WERI-Rb-1 (cell line): ENCODE measurements at regions not wholly inside any gene's neighbourhood (a gene's known extent, or its start where the extent isn't known, plus 50 kb on each side); places are given as distances from the start of the nearest gene placed in this dataset.

Source experiments
- DNase-seq: peaks from one replicate; pipeline ENCODE4 v3.0.0-alpha.2; 2020
- H3K27ac ChIP-seq: fragments of 250-450 bp; sonication (Bioruptor Pico); 2 replicates; pipeline ENCODE4 v1.5.1; 2020; ENCODE audit warnings: mild to moderate bottlenecking, moderate library complexity
- H3K27me3 ChIP-seq: fragments of 250-450 bp; sonication (Bioruptor Pico); 2 replicates; pipeline ENCODE4 v1.5.1; 2021; ENCODE audit warnings: mild to moderate bottlenecking, low read depth, moderate library complexity; ENCODE audit not compliant: insufficient read depth, severe bottlenecking
- H3K36me3 ChIP-seq: fragments of 250-450 bp; sonication (Bioruptor Pico); 2 replicates; pipeline ENCODE4 v1.5.1; 2020; ENCODE audit warnings: mild to moderate bottlenecking, moderate library complexity
- H3K4me3 ChIP-seq: 2 replicates; pipeline ENCODE4 v1.5.1; 2011; ENCODE audit warnings: low read depth, mild to moderate bottlenecking, control low read depth, low read length
- H3K9me3 ChIP-seq: fragments of 250-450 bp; sonication (Bioruptor Pico); 2 replicates; pipeline ENCODE4 v1.5.1; 2021; ENCODE audit warnings: mild to moderate bottlenecking, moderate library complexity; ENCODE audit not compliant: severe bottlenecking
- TF ChIP-seq, protein P1 (sequence below): IDR thresholded peaks from 2 replicates; pipeline ENCODE4 v1.5.1; 2011; ENCODE audit warnings: low read depth, mild to moderate bottlenecking, control low read depth, inconsistent platforms, low read length

DNA sequence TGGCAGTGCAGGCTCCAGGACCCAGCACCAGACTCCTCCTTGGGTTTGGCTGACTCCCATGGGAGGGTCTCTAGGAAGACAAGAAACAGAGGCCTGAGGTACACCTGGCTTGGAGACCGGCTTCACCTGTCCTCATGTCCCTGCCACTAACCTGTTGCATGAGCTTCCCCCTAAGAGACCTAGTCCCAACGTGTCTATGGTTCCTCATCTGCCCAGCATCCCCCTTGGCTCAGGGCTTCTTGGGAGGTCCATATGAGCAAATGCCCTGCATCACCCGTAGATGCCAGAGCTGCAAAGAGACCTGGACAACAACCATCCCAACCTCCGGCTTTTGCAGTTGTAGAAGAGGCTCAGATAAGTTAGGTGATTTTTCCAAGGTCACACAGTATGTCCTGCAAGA lies 123.5 kb downstream of the BUD13 start:
- H3K27me3 ChIP-seq, result no peaks in the 10 kb centered on the region
- TF ChIP-seq, protein P1, sequence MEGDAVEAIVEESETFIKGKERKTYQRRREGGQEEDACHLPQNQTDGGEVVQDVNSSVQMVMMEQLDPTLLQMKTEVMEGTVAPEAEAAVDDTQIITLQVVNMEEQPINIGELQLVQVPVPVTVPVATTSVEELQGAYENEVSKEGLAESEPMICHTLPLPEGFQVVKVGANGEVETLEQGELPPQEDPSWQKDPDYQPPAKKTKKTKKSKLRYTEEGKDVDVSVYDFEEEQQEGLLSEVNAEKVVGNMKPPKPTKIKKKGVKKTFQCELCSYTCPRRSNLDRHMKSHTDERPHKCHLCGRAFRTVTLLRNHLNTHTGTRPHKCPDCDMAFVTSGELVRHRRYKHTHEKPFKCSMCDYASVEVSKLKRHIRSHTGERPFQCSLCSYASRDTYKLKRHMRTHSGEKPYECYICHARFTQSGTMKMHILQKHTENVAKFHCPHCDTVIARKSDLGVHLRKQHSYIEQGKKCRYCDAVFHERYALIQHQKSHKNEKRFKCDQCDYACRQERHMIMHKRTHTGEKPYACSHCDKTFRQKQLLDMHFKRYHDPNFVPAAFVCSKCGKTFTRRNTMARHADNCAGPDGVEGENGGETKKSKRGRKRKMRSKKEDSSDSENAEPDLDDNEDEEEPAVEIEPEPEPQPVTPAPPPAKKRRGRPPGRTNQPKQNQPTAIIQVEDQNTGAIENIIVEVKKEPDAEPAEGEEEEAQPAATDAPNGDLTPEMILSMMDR, result no peak
- no peak for DNase-seq
- no peaks in the 10 kb centered on the region for H3K9me3 ChIP-seq
- no peak overlapping the region for H3K27ac ChIP-seq
- no peak overlapping the region for H3K4me3 ChIP-seq
- no peaks in the 10 kb centered on the region for H3K36me3 ChIP-seq

DNA sequence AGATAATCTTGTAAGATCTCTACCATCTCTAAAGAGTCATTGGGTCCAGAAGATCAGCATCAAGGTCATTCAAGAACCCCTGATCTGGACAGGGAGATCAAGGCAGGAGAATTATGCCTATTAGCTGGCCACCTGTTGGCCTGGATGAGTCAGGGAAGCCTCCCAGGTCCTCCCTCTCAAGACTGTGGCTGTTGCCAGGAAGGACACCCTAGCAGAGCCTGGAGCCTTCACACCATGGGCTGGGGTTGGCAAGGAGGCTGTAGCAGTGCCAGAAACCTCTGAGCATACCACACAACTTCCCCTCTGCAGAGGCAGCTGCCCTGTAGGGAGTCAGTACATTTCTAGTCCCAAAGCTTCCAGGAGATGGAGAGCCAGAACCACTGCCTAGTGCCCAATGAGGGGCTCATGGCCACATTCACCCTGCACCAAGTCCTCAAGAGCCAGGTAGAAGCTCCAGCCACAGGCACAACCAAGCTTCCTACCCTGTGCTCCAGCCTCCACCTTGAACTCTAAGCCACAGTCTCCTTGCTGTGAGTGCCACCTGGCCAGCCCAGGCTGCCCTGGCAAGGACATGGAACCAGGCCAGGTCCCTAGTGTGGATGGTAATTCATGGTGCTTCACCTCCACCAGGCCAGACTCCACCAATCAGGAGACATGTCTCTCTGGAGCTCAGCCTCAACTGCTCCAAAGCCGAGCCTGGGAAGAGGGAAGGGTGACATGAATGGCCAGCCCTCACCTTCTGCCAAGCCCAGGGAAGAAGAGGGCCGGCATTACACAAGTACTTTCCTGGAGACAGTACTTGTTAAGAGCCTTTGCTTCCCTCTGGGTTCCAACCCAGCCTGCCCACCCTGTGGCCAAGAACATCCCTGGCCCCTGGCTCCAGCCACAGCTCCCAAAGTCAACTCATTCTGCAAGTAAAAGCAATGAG lies 124.3 kb downstream of the BUD13 start:
- TF ChIP-seq, protein P1, result no peak
- Histone ChIP-seq H3K27me3 (no peaks in the 10 kb centered on the region), H3K36me3 (no peaks in the 10 kb centered on the region), H3K27ac (no peak overlapping the region), H3K9me3 (no peaks in the 10 kb centered on the region), H3K4me3 (no peak overlapping the region)
- no peak for DNase-seq

DNA sequence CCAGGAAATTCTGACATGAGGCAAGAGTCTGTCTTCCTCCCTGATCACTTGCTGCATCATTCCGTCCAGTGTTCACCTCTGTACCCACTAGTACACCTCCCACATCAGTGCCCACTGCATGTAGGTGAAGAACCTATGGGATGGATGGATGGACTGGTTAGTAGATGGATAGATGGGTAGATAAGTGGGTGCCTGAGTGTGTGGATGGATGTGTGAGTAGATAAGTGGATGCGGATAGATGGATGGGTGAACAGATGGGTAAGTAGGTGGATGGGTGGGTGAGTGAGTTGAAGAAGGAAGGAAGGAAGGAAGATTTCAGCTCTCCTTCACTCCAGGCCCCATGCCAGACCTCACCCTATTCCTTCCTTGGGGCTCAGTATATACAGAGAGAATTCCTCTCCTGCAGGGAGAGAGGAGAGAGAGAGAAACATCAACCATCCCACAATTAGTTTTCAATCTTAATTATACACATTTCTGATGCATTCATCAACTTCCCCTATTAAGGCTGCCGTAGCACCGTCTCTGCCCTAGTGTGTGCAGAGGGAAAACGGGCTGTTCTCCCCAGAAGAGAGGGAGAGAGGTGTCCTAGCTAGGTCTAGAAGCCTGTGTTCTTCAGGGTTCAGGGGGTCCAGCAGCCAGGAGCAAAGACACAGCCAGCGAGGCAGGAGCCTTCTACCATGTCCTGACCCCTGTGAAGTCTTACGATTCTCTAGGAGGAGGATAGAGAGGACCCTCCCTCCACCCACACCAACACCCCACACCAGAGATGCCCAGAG lies 125.3 kb downstream of the BUD13 start:
- no peaks in the 10 kb centered on the region for H3K9me3 ChIP-seq
- H3K4me3 ChIP-seq, result no peak overlapping the region
- no peaks in the 10 kb centered on the region for H3K27me3 ChIP-seq
- no peaks in the 10 kb centered on the region for H3K36me3 ChIP-seq
- DNase-seq, result no peak
- TF ChIP-seq, protein P1, result no peak
- no peak overlapping the region for H3K27ac ChIP-seq

DNA sequence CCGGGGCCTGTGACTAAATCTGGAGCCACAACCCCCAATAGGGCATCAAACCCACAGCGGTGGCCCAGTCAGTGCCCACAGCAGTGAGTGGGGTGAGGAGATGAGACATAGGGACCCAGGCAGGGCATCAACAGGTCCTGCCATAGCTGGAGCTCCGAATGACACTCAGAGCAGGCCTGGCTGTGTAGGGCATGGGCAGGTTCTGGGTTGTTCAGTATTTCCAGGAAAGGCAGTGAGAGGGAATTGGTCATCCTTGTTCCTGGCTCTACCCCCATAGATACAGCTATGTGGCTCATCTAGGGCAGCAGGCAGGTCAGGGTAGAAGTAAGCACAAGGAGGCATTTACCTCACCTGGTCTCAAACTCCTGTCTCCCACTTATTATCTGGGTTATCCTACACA lies 126.6 kb downstream of the BUD13 start:
- no peaks in the 10 kb centered on the region for H3K9me3 ChIP-seq
- DNase-seq, result no peak
- TF ChIP-seq, protein P1, result no peak
- H3K27me3 ChIP-seq, result no peaks in the 10 kb centered on the region
- no peak overlapping the region for H3K27ac ChIP-seq
- no peaks in the 10 kb centered on the region for H3K36me3 ChIP-seq
- H3K4me3 ChIP-seq, result no peak overlapping the region

DNA sequence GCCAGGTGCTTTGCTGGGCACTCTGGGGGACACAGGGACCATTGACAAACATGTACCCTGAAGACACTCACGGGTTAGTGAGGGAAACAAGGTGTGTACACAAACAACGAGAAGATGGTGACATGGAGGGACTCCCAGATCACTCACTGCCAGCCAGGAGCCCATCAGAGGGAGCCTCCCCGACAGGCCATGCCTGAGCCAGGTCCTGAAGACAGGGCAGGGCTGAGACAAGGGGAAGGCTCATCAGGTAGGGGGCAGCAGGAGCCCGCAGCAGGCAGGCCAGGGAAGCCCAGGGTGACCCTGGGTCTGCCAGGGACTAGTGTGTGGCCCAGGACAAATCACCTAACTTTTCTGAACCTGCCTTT lies 127.9 kb downstream of the BUD13 start:
- Histone ChIP-seq H3K36me3 (no peaks in the 10 kb centered on the region), H3K27ac (no peak overlapping the region), H3K27me3 (no peaks in the 10 kb centered on the region), H3K9me3 (no peaks in the 10 kb centered on the region), H3K4me3 (no peak overlapping the region)
- TF ChIP-seq, protein P1, result peak; percentile 65
- DNase-seq, result peak; percentile 62
